Tibial nerve (tissue), 4 donors: ENCODE measurements at regions not wholly inside any gene's neighbourhood (a gene's known extent, or its start where the extent isn't known, plus 50 kb on each side); places are given as distances from the start of the nearest gene placed in this dataset.

Experiments used
- DNase-seq, 2 donors: peaks; one replicate each; pipeline ENCODE4 v3.0.0-alpha.2; 2019; ENCODE audit warnings: low spot score in 2 of 2
- H3K27ac ChIP-seq, 4 donors: fragments of 200-600 bp; sonication (generic) in 3 of 4; one replicate each; pipeline ENCODE4 v1.5.1; 2017 to 2019; ENCODE audit warnings: mild to moderate bottlenecking in 1 of 4
- H3K27me3 ChIP-seq, 2 donors: fragments of 200-600 bp; sonication (generic) in 1 of 2; one replicate each; pipeline versions ENCODE4 v1.5.1 to v1.6.0; 2017 to 2019
- H3K36me3 ChIP-seq, 3 donors: fragments of 200-600 bp; sonication (generic); one replicate each; pipeline ENCODE4 v1.5.1; 2018 to 2019
- H3K4me1 ChIP-seq, 4 donors: fragments of 200-600 bp; sonication (generic) in 3 of 4; one replicate each; pipeline ENCODE4 v1.5.1; 2017 to 2019
- H3K4me3 ChIP-seq, 4 donors: fragments of 200-600 bp; sonication (generic) in 3 of 4; one replicate each; pipeline ENCODE4 v1.5.1; 2017 to 2019; ENCODE audit warnings: mild to moderate bottlenecking in 1 of 4, moderate library complexity in 1 of 4
- H3K9me3 ChIP-seq, 4 donors: fragments of 200-600 bp; sonication (generic) in 3 of 4; one replicate each; pipeline ENCODE4 v1.5.1; 2017 to 2019
- EP300 ChIP-seq, 2 donors: sonication (generic); formaldehyde crosslinking; IDR thresholded peaks; one replicate each; pipeline ENCODE4 v1.6.1; 2017; ENCODE audit warnings: antibody characterized with exemption in 2 of 2, mild to moderate bottlenecking in 1 of 2
- POLR2A ChIP-seq, 2 donors: fragments of 450-650 bp; IDR thresholded peaks; one replicate each; pipeline ENCODE4 v1.6.1; 2017; ENCODE audit warnings: antibody characterized with exemption in 2 of 2, mild to moderate bottlenecking in 2 of 2, moderate library complexity in 2 of 2
- WGBS, 2 donors: methylation state at CpG; one replicate each; pipeline ENCODE4 v1.1.5; 2018; 5-methylcytosine and 5-hydroxymethylcytosine counted together
- TF ChIP-seq, protein P1 (sequence below), 5 experiments: fragments of 200-600 bp in 3 of 5; fragments of 450-650 bp in 2 of 5; sonication (generic) in 3 of 5; IDR thresholded peaks; one replicate each; pipeline ENCODE4 v1.5.1; 2016 to 2019; ENCODE audit warnings: antibody characterized with exemption in 5 of 5, mild to moderate bottlenecking in 3 of 5, moderate library complexity in 2 of 5

DNA sequence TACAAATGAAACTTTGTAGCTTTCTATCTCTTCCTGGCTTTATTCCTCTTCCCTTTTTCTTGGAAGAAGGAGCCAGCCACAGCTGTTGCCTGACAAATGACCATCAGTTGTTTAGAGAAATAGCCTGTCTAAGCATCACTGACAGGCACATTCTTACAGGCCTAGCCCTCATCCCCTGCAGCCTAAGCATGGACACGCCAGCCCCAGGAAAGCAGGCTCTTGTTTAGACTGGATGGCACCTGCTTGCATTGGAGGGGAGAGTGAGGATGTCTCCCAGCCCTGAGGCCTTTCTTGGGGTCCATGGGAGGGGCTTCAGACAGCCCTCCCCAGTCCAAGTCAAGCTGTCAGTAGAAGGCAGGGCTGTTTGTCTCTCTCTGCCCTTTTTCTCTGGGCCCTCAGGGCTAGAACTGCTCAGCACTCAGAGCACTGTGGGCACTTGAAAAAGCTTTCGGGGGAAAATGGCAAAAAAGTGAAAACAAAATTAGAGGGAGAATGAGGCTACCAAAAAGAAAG, 282.5 kb upstream of the PLXNA2 start:
- TF ChIP-seq POLR2A (IDR thresholded peaks at IDR 0.05) (no peak), EP300 (IDR thresholded peaks at IDR 0.05) (no peak)
- TF ChIP-seq, protein P1, sequence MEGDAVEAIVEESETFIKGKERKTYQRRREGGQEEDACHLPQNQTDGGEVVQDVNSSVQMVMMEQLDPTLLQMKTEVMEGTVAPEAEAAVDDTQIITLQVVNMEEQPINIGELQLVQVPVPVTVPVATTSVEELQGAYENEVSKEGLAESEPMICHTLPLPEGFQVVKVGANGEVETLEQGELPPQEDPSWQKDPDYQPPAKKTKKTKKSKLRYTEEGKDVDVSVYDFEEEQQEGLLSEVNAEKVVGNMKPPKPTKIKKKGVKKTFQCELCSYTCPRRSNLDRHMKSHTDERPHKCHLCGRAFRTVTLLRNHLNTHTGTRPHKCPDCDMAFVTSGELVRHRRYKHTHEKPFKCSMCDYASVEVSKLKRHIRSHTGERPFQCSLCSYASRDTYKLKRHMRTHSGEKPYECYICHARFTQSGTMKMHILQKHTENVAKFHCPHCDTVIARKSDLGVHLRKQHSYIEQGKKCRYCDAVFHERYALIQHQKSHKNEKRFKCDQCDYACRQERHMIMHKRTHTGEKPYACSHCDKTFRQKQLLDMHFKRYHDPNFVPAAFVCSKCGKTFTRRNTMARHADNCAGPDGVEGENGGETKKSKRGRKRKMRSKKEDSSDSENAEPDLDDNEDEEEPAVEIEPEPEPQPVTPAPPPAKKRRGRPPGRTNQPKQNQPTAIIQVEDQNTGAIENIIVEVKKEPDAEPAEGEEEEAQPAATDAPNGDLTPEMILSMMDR (IDR thresholded peaks at IDR 0.05): no peak
- no peak overlapping the region for H3K4me3 ChIP-seq
- 87 to 95% methylated on average over 2 of the region's 2 CpGs for WGBS, 2 donors
- no peak overlapping the region for H3K27ac ChIP-seq
- no peaks in the 10 kb centered on the region for H3K9me3 ChIP-seq
- H3K27me3 ChIP-seq: no peaks in the 10 kb centered on the region
- H3K36me3 ChIP-seq: no peaks in the 10 kb centered on the region
- peaks cover 0 to 6% (median 0%) of the 10 kb centered on the region in 4 donors for H3K4me1 ChIP-seq
- no peak for DNase-seq

DNA sequence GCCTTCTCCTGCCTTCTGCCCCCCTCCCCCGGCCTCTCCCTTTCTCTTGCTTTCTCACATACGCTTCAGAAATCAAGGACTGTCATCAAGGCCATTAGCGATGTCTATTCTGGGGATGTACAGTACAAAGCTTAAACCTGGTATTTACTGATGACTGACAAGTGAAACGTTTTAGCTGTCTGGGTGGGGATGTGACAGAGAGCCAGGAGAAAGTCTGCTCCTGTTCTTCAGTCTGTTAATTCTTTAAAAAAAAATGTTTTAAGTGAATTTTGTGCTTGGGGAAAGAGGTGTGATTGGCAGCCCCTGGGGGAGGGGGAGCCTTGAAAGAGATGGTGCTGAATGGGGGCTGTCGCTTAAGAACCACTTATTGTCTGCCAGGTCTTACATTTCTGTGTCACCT, 283.0 kb upstream of the PLXNA2 start:
- no peaks in the 10 kb centered on the region for H3K36me3 ChIP-seq
- no peak for DNase-seq
- no peaks in the 10 kb centered on the region for H3K27me3 ChIP-seq
- WGBS, 2 donors: 81 to 87% methylated on average over 5 of the region's 5 CpGs
- no peak overlapping the region for H3K4me3 ChIP-seq
- H3K9me3 ChIP-seq: no peaks in the 10 kb centered on the region
- TF ChIP-seq EP300 (IDR thresholded peaks at IDR 0.05) (no peak), POLR2A (IDR thresholded peaks at IDR 0.05) (no peak)
- TF ChIP-seq, protein P1 (IDR thresholded peaks at IDR 0.05): no peak
- no peak overlapping the region for H3K27ac ChIP-seq
- H3K4me1 ChIP-seq: peaks cover 0 to 6% (median 0%) of the 10 kb centered on the region in 4 donors

DNA sequence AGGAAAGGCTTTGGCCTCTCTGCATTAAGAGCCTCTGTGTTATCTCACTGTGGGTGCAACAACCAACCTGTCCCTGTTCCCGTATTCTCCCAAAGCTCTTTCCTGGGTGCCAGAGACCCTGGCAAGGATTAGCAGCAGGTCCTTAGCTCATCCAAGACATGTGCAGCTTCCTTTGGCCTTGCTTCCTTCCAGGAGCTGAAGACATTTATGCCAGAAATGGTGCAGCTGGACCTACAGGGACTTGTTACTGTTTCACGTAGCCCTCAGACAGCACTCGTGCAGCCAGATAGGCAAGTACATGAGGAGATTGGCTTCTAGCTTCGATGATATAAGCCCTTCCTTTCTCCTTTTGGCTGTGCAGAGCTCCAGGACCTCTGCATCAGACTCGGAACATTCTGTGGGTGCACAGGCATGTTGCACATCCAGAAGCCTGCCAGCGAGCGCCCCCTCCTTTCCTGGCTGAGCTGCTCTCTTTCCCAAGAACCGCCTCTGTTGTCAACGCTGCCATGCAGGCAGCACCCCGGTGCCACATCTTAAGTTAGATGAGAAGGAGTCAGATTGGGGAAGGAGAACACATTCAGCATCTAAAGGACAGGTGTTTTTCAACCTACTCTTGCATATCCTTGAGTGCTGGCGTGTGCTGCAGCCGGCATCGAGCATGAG, 284.5 kb upstream of the PLXNA2 start:
- no peaks in the 10 kb centered on the region for H3K36me3 ChIP-seq
- no peak overlapping the region for H3K4me3 ChIP-seq
- H3K9me3 ChIP-seq: no peaks in the 10 kb centered on the region
- 51 to 63% methylated on average over 13 of the region's 13 CpGs for WGBS, 2 donors
- no peak for TF ChIP-seq EP300 (IDR thresholded peaks at IDR 0.05)
- TF ChIP-seq, protein P1 (IDR thresholded peaks at IDR 0.05): no peak
- TF ChIP-seq POLR2A (IDR thresholded peaks at IDR 0.05): no peak
- no peak for DNase-seq
- H3K27me3 ChIP-seq: no peaks in the 10 kb centered on the region
- H3K4me1 ChIP-seq: peaks cover 0 to 6% (median 0%) of the 10 kb centered on the region in 4 donors
- peak overlapping the region in 1 of 4 donors; percentile 50 for H3K27ac ChIP-seq

DNA sequence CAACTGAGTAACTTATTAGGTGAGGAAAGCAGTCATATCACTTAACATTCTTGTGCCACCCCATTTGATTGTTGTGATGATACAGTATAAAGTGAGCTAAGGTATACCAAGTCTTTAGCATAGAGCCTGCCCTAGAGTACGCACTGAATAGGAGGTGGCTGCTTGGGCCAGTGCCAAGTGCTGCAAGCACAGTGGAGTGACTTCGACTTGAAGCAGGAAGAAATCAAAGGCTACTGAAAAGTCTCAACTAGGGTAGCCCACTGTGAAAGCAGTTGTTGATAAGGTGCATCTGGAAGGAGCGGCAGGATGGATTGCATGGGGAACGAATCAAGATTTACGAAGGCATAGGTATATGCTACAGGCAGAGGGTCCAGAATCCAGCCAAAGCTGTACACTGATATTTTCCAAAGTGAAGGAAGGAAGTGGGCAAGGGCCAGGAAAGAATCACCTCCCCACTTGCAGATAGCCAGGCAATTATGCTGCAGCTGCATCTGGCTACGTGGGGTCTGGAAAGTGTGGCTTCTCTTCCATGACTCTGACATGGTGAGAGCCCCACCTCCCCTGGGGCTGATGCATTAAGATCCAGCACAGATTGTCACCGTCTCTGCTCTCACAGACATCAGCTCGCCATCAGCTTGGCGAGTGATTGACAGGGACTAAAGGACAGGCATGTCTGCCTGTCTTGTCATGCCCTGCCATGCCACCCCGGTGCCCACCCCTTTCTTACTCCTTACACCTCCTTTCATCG, 287.0 kb upstream of the PLXNA2 start:
- no peaks in the 10 kb centered on the region for H3K27me3 ChIP-seq
- 70 to 77% methylated on average over 11 of the region's 11 CpGs for WGBS, 2 donors
- no peak for DNase-seq
- TF ChIP-seq, protein P1 (IDR thresholded peaks at IDR 0.05): no peak
- TF ChIP-seq EP300 (IDR thresholded peaks at IDR 0.05) (no peak), POLR2A (IDR thresholded peaks at IDR 0.05) (no peak)
- H3K4me3 ChIP-seq: no peak overlapping the region
- H3K4me1 ChIP-seq: peaks cover 0 to 6% (median 0%) of the 10 kb centered on the region in 4 donors
- no peaks in the 10 kb centered on the region for H3K36me3 ChIP-seq
- H3K9me3 ChIP-seq: no peaks in the 10 kb centered on the region
- no peak overlapping the region for H3K27ac ChIP-seq
